GM12892 (cell line): ENCODE measurements at regions not wholly inside any gene's neighbourhood (a gene's known extent, or its start where the extent isn't known, plus 50 kb on each side); places are given as distances from the start of the nearest gene placed in this dataset.
"Not testable (repeated sequence)": the region's sequence is repeated elsewhere in the genome, so short reads cannot be mapped to it uniquely, and the experiment has no call there.

Experiments
- POLR2A ChIP-seq: IDR thresholded peaks from 2 replicates; pipeline ENCODE4 v1.6.1; 2011; ENCODE audit warnings: low read depth, low read length, control low read depth
- POLR2AphosphoS5 ChIP-seq: IDR thresholded peaks from 2 replicates; pipeline ENCODE4 v1.6.1; 2011; ENCODE audit warnings: low read depth, low read length, control low read depth
- TAF1 ChIP-seq: IDR thresholded peaks from 2 replicates; pipeline ENCODE4 v1.6.1; 2011; ENCODE audit warnings: low read depth, mild to moderate bottlenecking, control low read depth, low read length, borderline replicate concordance

DNA sequence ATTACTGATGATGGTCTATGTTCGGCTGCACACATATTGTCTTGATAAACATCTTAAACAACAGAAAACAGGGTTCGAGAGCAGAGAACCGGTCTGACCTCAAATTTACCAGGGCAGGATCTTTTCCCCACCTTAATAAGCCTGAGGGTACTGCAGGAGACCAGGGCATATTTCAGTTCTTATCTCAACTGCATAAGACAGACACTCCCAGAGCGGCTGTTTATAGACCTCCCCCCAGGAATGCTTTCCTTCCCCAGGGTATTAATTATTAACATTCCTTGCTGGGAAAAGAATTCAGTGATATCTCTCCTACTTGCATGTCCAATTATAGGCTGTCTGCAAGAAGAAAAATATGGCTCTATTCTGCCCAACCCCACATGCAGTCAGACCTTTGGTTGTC lies 871.6 kb downstream of the DNAH5 start:
- not testable (repeated sequence) for TF ChIP-seq TAF1, POLR2A, POLR2AphosphoS5
